ENCODE measurements at regions not wholly inside any gene's neighbourhood (a gene's known extent, or its start where the extent isn't known, plus 50 kb on each side); places are given as distances from the start of the nearest gene placed in this dataset.

DNA sequence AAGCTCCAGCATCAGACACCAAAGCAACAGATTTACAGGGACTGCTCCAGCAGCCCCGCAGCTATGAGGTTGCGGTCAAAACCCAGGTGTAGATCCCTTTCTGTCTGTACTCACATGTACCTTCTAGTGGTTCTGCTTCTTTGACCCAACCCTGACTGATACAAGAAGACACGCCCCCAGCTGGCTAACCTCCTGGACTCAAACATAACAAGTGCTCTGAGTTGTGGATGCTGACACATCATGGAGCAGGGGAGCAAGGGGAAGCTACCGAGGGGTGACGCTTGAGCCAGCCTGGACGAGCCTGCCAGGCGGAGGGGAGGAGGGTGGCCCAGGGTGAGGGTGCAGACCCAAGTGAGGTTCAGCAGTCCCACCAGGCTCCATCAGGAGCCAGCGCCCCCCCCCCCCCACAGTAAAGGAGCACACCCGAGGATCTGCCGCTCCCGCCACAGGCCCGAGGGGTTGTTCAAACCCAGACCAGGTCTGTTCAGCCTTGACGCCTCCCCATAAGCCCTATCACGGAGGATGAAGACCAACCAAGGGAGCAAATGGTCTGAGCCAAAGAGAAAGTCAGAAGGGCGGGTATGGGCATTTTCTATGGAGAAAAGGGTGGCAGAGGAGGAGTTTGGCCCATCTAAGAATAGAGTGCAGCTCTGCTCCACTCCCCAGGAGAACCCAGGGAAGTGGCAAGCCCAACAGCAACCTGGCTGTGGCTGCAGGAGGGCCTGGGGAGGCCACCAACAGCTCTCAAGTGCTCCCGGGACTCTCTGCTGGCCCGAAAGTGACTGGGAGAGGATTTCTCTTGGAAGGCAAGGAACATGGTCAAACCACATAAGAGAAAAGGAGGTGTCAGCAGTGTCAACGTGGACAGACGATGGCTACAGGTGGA is 229.4 kb downstream of the BCL11B start:
- peaks cover 5 to 7% of the 10 kb centered on the region in 2 donors for H3K4me1 Mint-ChIP-seq
- Histone ChIP-seq H3K36me3 (ENCODE audit: control insufficient read depth, insufficient read depth, low read length) (no peaks in the 10 kb centered on the region), H3K27me3 (ENCODE audit: control insufficient read depth, insufficient read depth, low read length) (no peaks in the 10 kb centered on the region), H3K4me3 (ENCODE audit: low read length) (no peak overlapping the region), H3K4me1 (ENCODE audit: control insufficient read depth, insufficient read depth, low read length) (peaks cover 7% of the 10 kb centered on the region), H3K9me3 (ENCODE audit: control insufficient read depth, insufficient read depth, low read length) (no peaks in the 10 kb centered on the region), H3K27ac (ENCODE audit: low read length) (no peak overlapping the region)
- H3K27ac Mint-ChIP-seq: no peak overlapping the region
- intact Hi-C loops (cut with micrococcal nuclease): no loop called here
- ATAC-seq: no peak
- DNase-seq: no peak
- 91% methylated on average over 19 of the region's 19 CpGs for WGBS (ENCODE audit: insufficient coverage)
- H3K9me3 Mint-ChIP-seq: no peaks in the 10 kb centered on the region
- H3K36me3 Mint-ChIP-seq: no peaks in the 10 kb centered on the region
- peaks cover 0 to 4% of the 10 kb centered on the region in 2 donors for H3K27me3 Mint-ChIP-seq (ENCODE audit: low read depth in 2 of 2)
- no peak overlapping the region for H3K4me3 Mint-ChIP-seq
- TF ChIP-seq, protein P1, sequence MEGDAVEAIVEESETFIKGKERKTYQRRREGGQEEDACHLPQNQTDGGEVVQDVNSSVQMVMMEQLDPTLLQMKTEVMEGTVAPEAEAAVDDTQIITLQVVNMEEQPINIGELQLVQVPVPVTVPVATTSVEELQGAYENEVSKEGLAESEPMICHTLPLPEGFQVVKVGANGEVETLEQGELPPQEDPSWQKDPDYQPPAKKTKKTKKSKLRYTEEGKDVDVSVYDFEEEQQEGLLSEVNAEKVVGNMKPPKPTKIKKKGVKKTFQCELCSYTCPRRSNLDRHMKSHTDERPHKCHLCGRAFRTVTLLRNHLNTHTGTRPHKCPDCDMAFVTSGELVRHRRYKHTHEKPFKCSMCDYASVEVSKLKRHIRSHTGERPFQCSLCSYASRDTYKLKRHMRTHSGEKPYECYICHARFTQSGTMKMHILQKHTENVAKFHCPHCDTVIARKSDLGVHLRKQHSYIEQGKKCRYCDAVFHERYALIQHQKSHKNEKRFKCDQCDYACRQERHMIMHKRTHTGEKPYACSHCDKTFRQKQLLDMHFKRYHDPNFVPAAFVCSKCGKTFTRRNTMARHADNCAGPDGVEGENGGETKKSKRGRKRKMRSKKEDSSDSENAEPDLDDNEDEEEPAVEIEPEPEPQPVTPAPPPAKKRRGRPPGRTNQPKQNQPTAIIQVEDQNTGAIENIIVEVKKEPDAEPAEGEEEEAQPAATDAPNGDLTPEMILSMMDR (IDR thresholded peaks at IDR 0.05): no peak

DNA sequence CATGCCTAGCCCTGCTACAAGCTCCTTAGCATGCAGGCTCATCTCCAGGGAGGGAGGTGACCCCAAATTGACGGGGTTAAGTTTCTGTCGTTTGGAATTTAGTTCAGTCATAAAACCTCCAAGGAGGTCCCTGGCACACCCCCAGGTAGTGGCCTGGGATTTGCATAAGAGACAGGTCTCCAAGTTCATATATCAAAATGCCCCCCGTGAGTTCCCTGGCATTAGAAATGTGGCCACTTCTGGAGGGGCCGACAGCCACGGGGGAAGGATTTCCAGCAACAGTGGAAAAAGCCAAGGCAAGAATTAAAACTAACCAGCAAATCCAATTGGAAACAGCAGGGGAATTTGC is 228.8 kb downstream of the BCL11B start:
- 93% methylated on average over 5 of the region's 5 CpGs for WGBS (ENCODE audit: insufficient coverage)
- ATAC-seq: no peak
- Mint-ChIP-seq H3K4me1 (peaks cover 10 to 13% of the 10 kb centered on the region in 2 donors), H3K27ac (no peak overlapping the region), H3K36me3 (no peaks in the 10 kb centered on the region), H3K27me3 (ENCODE audit: low read depth in 2 of 2) (peaks cover 3 to 5% of the 10 kb centered on the region in 2 donors), H3K4me3 (no peak overlapping the region), H3K9me3 (no peaks in the 10 kb centered on the region)
- no peaks in the 10 kb centered on the region for H3K36me3 ChIP-seq (ENCODE audit: control insufficient read depth, insufficient read depth, low read length)
- no peak for DNase-seq
- H3K4me3 ChIP-seq (ENCODE audit: low read length): no peak overlapping the region
- no peak overlapping the region for H3K27ac ChIP-seq (ENCODE audit: low read length)
- TF ChIP-seq, protein P1 (IDR thresholded peaks at IDR 0.05): no peak
- H3K4me1 ChIP-seq (ENCODE audit: control insufficient read depth, insufficient read depth, low read length): peaks cover 12% of the 10 kb centered on the region
- no peaks in the 10 kb centered on the region for H3K9me3 ChIP-seq (ENCODE audit: control insufficient read depth, insufficient read depth, low read length)
- intact Hi-C loops (cut with micrococcal nuclease): no loop called here
- no peaks in the 10 kb centered on the region for H3K27me3 ChIP-seq (ENCODE audit: control insufficient read depth, insufficient read depth, low read length)

DNA sequence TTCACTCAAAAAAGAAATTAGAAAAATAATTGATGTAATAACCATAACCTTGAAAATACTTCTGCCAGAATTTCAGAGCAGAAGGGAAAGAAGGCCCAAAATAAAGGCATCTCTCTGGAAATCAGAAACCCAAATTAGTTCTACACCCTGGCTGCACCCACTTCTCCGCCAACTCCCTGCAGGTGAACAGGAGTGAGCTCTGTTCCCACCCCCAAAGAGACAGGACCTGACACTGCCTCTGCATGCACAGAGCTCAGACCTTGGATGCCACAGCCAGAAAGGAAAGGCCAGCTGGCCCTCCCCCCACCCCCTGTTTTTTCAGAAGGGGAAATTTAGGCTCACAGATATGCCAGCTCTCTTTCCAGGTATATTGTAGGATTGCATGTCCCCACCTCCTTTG is 228.2 kb downstream of the BCL11B start:
- Mint-ChIP-seq H3K9me3 (no peaks in the 10 kb centered on the region), H3K36me3 (no peaks in the 10 kb centered on the region), H3K27ac (no peak overlapping the region), H3K4me3 (no peak overlapping the region), H3K4me1 (peaks cover 15 to 18% of the 10 kb centered on the region in 2 donors), H3K27me3 (ENCODE audit: low read depth in 2 of 2) (peaks cover 8% of the 10 kb centered on the region in 2 donors)
- DNase-seq (no peak), ATAC-seq (no peak)
- TF ChIP-seq, protein P1 (IDR thresholded peaks at IDR 0.05): no peak
- intact Hi-C loops (cut with micrococcal nuclease): no loop called here
- Histone ChIP-seq H3K27ac (ENCODE audit: low read length) (no peak overlapping the region), H3K27me3 (ENCODE audit: control insufficient read depth, insufficient read depth, low read length) (no peaks in the 10 kb centered on the region), H3K4me3 (ENCODE audit: low read length) (no peak overlapping the region), H3K36me3 (ENCODE audit: control insufficient read depth, insufficient read depth, low read length) (no peaks in the 10 kb centered on the region), H3K4me1 (ENCODE audit: control insufficient read depth, insufficient read depth, low read length) (peaks cover 13% of the 10 kb centered on the region), H3K9me3 (ENCODE audit: control insufficient read depth, insufficient read depth, low read length) (no peaks in the 10 kb centered on the region)
- 100% methylated on average over 1 of the region's 1 CpG for WGBS (ENCODE audit: insufficient coverage)
